ENCODE measurements at regions not wholly inside any gene's neighbourhood (a gene's known extent, or its start where the extent isn't known, plus 50 kb on each side); places are given as distances from the start of the nearest gene placed in this dataset.

DNA sequence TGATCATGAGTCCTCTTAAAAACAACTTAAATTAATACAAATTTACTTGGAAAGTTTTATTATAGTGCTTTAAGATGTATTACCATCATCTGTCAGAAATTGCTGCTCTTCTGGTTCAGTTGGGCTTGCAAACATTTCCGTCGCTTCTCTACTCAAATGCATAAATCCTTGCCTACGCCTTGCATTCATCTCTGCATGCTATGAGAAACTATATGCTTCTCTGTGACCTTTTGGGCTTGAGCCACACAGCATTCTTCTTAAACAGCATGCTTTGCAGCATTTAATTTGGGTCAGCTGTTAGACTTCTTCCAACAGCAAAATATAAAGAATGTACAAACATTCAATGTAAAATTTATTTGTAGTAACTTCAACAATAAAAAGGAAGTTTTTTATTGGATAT is 305.7 kb upstream of the FLRT2 start:
- no peak for DNase-seq

DNA sequence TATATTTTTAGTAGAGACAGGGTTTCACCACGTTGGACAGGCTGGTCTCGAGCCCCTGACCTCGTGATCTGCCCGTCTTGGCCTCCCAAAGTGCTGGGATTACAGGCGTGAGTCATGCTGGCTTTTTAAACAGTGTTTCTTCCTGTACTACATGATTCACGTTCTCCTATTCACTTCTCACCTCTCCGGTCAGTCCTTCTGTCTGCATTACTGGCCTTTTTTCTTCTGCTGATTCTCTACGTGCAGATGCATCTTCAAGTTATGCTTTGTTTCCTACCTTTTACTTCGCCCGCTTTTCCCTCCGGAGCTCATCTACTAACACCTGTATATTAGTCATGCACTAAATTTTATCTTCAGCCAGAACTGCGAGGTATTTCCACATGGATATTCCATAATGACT is 296.2 kb upstream of the FLRT2 start:
- DNase-seq: no peak

DNA sequence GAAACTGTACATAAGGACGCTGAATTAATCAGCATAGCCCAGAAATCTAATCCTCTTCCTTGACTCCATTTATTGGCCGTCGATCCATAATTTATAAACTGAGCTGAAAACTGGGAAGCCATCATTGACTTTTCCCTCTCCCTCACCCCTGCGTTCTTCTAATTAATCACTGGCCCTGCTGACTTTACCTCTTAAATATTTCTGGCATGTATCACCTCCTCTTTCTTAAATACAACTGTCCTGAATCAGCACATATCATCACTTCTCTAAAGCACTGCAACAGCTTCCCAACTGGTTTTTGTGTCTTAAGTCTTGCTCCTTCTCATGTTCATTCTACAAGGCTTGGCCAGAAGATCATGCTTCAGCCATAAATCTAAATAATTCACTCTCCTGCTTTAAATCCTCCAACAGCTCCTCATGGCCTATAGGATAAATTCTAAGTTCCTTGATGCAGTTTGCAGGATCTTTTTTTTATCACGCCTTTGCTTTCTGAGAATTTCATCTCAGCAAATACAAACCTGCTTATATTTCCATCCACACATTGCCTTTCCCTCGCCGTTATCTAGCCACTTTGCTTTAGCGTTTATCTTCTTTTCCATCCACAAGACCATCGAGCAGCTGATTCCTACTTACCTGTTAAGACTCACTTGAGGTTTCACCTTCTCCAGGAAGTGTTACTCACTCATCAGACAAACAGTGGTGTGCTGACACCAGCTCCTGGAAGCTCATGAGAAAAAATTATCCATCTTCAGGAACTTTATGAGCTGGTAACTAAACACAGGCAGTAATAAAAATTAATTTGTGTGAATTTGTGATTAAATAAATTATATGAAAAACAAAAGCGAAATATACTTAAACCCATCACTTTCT is 295.6 kb upstream of the FLRT2 start:
- no peak for DNase-seq

DNA sequence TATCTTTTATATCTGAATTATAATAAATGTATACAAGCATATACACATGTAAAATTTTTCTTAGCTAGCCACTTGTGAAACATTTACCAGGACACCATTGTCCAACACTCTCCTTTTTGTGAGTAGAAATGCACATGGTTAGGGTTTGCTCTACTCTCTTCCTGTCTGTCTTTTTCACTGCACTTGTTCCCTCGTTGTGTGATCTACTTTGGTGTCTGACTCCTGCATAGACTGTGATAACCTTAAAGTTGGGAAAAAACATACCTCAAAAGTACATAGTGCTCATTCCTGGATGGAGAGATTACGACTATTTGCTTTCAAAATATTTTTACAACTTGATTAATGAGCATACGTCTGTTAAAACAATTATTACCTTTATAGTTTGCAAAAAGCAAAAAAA is 294.1 kb upstream of the FLRT2 start:
- DNase-seq: no peak

DNA sequence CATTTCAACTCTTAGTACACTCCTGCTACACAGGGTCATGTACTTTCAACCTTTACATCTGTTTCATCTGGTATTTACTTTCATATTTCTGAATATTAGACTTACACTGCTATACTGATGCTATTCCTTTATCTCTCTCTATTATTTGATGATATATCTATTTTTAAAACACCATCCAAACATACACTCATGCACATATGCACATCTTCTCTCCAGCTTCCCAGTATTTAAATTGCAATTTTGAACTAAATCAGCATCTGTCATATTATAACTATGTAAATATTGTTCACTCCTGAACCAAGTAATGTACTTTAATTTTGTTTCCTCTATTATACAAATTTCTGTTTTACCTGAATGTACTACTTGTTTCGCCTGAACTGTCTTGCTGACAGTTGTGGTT is 293.6 kb upstream of the FLRT2 start:
- DNase-seq: no peak

DNA sequence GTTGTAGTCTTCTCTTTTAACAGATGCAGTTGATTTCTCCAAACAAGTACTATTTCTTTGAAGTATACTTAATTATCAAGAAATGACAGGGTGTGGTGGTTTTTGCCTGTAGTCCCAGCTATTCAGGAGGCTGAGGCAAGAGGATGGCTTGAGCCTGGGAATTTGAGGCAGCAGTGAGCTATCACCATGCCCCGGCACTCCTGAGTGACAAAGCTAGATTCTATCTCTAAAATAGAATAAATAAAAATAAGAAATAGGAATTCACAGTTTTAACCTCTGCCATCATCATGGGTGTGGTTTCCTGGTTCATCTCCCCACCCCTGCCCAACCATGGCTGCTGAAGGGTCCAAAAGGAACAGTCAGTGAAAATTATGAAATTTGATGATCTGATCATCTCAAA is 290.2 kb upstream of the FLRT2 start:
- no peak for DNase-seq

DNA sequence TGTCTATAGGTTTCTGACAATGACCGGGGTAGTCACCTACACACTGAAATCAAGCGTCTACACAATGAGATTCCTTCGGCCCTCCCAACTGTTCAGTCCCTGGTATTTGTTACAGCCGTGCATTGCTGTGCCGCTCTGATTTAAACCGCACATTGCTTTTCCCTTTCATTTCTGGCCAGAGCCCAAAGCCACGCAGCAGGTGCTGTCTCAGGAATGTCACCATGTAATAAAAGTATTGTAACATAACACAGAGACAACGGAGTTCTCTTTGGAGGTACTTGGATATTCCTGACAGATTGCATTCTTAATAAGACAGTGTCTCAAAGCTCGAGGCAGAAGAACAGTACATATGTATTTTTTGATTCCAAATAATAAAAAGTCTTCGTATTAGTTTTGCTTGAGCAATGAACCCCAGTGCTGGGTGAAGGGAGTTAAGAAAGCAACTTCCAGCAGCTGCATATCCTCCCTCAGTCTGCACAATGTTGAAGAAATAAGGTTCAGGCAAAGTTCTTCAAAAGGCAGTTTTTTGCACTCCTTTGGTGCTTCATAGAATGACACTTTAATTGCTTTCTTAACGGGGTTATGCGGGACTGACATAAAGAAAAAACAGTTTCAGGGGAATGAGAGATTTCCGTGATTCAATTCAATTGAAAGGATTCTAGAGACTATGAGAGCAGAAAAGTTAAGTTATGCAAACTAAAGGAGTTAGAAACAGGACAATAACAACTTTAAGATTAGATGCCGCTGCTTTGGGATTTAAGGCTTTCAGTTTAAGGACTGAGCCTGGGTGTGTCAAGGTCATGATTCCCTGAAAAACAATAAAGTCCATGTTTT is 288.7 kb upstream of the FLRT2 start:
- DNase-seq: no peak

DNA sequence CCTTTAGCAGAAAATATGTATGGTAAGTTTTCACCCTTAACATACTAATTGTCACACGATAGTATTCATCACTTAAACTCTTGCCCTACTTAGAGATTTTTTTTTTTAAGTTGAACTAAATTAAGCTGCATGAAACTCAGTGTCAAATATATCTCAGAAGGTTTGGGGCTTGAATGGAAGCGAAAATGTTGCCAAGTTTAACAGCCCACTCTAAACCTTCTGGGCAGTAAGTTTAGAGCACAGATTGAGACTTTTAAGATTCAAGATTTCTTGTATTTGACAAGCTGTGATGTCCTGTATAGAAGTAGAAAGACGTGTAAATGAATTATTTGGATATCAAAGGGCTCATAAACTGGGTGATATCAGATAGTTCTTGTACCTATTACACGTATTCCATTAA is 287.3 kb upstream of the FLRT2 start:
- no peak for DNase-seq

DNA sequence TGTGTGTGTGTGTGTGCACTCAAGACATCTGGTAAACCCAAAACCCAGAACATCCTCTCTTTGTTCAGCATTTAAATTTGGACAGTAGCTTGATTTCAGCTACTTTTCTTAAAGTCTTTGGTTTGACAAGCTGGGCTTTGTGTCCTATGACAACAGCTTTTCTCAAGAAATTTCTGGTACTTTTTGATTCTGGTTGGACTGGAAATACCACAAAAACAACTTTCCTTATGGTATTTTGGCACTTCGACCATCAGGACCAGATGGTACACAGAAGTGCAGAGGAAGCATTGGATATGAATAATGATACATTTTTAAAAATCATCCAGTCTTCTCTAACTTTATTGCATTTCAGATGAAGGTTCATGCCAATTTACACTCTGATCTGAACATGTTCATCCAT is 286.6 kb upstream of the FLRT2 start:
- DNase-seq: no peak

DNA sequence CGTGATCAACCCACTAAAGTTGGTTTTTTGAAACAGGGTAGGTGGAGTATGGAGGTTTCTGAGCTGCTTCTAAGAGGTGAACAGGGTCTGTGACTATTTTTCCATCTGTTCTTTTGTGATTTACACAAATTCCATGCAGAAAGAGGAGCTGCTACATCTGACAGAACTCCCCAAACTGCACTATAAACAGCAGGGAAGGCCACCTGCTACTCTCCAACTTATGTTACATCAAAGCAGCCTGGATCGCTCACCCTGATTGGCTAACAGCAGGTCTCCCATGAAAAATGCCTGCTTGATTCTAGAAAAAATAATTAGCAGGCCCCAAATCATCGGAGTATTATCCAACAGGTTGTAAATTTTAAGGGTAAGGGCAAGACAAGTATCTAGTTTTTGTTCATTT is 282.9 kb upstream of the FLRT2 start:
- DNase-seq: no peak

DNA sequence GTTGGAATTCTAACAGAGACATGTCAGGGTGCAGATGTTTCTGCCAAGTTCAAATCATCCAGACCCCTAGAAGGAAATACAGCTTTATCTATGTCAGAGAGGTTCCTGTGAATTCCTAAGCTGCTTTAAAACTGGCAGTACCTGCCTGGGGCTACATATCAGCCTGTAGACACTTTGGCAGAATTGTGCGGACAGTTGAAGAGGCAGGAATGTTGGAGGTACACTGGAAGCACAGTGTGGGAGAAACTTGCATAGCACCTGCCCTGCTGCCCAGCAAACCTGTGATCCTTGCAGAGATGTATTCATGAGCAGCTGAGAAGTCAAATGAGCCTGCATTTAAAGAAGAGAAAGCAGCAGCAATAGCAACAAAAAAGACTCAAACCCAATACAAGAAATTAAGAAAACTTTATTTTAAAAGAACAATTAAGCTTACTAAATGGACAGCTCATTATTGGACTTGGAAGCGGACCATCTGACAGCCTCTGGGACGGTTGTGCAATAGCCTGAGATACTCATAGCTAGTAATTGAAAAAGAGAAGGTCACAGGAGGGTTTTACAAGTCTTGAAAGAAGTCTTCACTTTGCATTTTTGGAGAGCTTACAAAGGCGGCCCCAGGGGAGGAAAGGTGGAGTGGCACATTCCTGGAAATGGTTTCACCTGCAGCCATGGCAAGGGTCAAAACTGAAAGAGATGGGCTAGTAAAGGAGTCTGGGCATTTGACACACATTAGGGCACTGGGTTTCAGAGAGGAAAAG is 280.9 kb upstream of the FLRT2 start:
- no peak for DNase-seq

DNA sequence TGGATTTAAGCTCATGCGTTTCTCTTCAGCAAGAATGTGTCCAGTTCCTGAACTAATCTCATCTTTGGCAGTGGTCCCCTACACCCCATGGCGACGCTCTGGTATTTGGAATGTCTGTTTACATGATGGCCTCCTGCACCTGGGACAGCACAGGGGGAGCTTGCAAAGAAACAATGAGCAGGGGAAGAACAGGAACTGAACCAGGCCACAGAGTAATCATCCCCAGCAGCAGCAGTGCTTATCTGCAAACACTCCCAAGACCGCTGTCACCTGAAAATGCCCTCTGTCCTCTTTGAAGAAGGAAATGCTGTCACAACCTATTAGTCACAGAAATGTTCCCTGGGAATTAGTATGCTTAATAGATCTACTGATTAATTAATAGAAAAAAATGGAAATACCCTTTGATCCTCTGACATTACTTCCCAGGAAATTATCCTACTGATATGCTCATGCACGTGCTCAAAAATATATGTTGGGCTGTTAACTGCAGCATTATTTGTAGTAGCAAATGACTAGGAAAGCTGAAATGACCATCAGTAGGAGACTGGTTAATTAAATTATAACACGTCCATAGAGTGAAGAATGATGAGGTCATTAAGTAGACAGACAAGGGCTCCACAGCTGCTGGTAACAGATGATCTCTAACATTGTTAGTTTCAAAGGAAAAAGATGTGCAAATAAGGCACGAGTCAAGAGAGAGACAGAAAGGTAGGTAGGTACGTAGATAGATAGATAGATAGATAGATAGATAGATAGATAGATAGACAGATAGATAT is 279.3 kb upstream of the FLRT2 start:
- no peak for DNase-seq

DNA sequence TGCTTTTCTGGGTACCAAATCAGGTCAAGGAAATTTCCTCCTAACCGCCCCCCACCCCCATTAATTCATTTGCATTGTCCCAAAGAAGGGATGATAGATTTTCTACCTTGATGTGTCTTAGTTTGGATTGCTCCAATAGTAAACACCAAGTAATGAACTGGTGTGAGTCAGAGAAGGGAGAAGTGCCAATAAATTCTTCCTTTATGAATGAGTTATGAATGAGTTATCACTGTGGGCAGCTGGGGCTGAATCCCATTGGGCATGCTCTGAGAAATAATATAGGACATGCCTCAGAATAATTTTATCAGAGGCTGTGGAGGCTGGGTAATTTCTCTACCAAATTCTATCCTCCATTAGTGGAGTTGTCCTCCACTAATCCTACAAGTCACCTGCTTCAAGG is 277.9 kb upstream of the FLRT2 start:
- no peak for DNase-seq

DNA sequence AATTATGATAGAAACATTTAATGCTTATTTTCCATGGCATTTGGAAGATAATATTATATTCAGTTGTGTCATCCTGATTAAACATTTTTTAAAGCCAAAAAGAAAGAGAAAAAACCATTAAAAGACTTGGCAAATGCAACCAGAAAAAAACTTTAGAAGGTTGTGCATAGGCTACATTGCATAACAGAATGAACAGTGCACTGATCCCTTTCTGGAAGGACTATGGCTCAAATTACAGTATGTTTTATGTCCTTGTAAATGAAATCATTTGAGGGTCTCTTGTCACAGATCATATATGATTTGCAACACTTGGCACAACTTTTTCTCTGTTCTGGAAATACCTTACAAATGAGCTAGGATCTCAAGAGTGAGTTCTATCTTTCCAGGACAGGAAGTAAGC is 275.2 kb upstream of the FLRT2 start:
- DNase-seq: no peak

DNA sequence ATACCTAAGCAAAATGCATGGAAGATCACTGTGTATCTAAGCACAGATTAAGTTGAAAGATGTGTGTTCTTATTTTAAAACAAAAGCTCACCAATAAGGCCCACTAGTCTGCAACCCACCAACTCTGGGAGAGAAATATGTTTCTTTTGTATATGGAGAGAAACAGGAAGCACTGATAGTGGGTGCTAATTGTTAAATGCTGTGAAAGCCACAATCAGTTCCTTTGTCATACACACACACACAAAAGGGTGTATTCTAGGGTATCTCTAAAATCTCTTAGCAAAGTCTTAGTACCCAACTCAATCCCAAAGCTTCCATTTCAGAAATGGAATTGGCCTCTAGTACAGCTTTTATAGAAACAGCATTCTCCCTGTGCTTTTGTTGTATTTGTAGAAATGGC is 272.7 kb upstream of the FLRT2 start:
- no peak for DNase-seq

DNA sequence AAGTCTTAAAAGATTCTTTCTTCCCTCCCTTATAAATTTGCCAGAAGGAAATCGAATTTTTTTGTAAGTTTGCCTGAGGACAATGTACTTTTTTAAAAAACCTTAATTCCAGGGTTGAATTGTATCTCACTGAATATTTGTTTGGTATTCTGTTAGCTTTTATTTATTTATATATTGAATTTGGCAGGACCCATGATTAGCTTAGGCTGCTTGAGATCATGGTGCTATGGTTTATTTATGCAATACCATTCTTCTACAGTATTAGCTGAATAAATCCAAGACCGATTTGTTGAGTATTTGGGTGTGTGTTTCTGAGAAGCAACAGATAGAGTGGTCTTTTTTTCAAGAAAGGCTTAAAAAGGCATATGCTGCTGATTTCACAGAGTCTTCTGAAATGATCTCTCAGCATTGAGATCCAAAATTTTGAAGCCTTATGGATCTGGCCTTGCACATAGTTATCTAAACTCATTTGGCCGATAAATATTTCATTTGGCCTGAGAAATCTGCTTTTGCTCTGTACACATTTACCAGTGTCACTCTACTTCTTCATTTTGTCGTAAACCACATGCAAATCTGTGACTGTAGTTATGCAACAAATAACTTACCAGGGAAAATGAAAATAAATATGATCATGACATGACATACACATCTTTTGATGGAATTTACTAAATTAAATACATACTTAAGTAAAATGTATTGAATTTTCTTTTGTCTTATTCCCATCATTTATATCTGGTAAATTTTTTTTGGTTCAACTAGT is 265.8 kb upstream of the FLRT2 start:
- DNase-seq: no peak

DNA sequence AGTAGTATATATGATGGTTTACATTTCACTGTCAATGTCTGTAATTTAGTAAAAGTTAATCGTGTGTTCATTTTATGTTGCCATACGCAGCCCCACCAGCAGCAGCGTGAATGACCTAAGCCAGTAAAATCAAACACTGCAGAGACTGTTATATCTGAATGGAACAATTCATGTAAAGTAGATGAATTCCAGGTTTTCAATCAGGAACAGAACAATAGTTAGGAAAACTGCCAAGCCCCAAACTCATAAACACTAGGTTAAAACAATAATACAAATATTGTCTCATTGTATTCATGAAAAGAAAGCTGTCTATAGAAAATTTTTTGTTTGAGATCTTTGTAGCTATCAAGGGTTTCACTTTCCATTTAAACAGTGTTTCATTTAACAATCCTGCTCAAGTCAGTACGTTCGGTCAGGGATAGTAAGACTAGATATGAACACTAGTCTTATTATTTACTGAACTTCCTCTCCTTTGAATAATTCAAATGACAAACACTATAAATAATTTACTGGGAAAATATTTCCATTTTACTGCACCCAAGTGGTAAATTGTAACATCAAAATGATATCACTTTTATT is 256.8 kb upstream of the FLRT2 start:
- DNase-seq: no peak

DNA sequence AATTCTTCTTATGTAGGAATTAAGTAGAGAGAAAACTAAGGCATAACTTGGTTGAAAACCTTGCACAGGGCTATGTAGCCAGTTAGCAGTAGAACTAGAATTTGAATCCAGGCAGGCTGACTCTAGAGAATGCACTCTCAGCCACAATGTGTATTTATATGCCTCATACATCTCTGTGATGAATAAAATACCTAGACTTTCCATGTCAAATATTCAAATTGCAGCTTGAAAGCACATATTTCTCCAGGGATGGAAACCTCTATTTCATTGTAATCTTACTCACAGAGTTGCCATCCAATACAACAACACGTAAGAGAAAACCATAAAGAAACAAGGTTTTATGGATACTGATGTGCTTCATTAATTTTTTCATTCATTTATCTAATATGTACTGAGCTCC is 256.0 kb upstream of the FLRT2 start:
- no peak for DNase-seq

DNA sequence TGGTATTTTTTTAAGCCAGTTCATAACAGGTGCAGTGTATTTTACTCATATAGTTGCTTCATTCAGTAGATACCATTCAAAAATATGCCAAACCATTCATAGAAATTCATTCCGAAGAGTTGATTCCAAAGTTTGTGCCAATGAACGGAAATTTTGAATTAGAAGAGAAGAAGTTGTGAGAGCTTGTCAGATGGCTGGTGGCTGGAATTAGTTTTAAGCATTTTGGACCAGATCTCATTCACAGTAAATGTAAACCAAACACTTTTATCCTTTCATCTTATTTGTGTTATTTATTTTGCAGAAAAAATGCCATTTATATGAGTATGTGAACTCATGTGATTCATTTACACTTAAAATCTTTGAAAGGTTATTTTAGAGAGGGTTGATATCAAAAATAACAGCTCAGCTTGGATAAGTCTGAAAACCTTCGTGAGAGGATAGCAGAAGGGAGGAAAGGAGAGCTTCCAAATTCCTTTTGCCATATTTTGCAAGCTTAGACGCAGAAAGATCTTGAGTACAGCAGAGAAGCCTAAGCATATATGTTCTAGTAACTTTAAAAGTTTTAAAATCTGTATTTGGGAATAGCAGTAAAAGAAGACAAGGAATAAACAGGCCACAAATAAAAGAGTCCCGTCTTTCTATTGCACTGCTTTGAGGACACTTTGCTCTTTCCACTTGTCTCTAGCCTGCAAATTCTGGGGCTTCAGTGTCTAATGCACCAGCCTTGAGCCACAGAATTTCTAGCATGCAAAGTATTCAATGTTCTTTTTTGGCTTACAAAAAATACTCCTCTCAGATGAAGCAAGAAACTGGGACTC is 253.6 kb upstream of the FLRT2 start:
- no peak for DNase-seq

DNA sequence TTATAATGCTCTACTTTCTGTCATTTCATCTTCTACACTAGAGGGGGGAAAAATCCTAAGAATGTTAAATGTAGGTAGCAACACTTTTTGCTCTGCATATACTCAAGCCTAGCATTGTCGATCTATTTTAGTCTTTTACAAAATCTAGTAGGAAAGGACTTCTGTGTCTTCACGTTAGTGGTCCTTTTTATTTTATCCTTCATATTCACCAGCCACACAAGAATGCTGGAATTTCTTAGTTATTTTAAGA is 253.0 kb upstream of the FLRT2 start:
- DNase-seq: no peak

DNA sequence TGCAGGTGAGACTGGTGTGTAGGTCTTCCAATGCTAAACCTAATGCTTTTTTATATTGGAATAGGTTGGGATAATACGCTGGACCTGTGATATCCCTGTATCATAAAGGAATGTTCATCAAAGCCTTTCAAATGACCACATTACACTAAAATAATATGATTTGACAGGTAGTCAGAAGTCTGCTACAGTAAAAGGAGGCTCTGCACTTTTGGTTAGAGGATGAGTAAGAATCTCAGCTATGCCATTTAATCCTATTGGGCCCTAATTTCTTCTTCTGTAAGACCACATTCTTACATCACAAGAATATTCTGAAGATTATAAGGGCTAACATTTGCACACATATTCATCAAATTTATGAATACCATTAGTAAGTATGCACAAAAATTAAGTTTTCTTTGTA is 250.5 kb upstream of the FLRT2 start:
- no peak for DNase-seq

All from stimulated activated CD8-positive, alpha-beta memory T cell treated with anti-CD3 and anti-CD28 coated beads, Interleukin-4, amount 100 ng/mL, for 48 hours (primary cell).